Uterus (tissue), 3 donors: ENCODE measurements at regions not wholly inside any gene's neighbourhood (a gene's known extent, or its start where the extent isn't known, plus 50 kb on each side); places are given as distances from the start of the nearest gene placed in this dataset.
"Not testable (repeated sequence)": the region's sequence is repeated elsewhere in the genome, so short reads cannot be mapped to it uniquely, and the experiment has no call there.

Experiments
- DNase-seq, 2 donors: peaks; one replicate each; pipeline ENCODE4 v3.0.0-alpha.2; 2019 to 2020
- H3K27ac ChIP-seq, 2 donors: fragments of 200-600 bp; sonication (generic); 1 replicate in 1 of 2; 2 replicates in 1 of 2; pipeline ENCODE4 v1.5.1; 2016 to 2018
- H3K27me3 ChIP-seq, 2 donors: fragments of 200-600 bp; sonication (generic); one replicate each; pipeline ENCODE4 v1.5.1; 2018 to 2019; ENCODE audit warnings: control low read depth in 1 of 2
- H3K36me3 ChIP-seq, 2 donors: fragments of 200-600 bp; sonication (generic); one replicate each; pipeline ENCODE4 v1.5.1; 2019; ENCODE audit warnings: control low read depth in 1 of 2
- H3K4me1 ChIP-seq, 2 donors: fragments of 200-600 bp; sonication (generic); one replicate each; pipeline ENCODE4 v1.5.1; 2018 to 2019; ENCODE audit warnings: control low read depth in 1 of 2
- H3K4me3 ChIP-seq, 2 donors: fragments of 200-600 bp; sonication (generic); 1 replicate in 1 of 2; 2 replicates in 1 of 2; pipeline ENCODE4 v1.5.1; 2018 to 2019; ENCODE audit warnings: mild to moderate bottlenecking in 1 of 2
- H3K9me3 ChIP-seq, 2 donors: fragments of 200-600 bp; sonication (generic); one replicate each; pipeline ENCODE4 v1.5.1; 2019; ENCODE audit warnings: control low read depth in 1 of 2
- CTCF ChIP-seq, 4 experiments: fragments of 200-600 bp in 2 of 4; fragments of 450-650 bp in 2 of 4; sonication (generic) in 2 of 4; IDR thresholded peaks; one replicate each; pipeline ENCODE4 v1.5.1; 2016 to 2019; ENCODE audit warnings: antibody characterized with exemption in 4 of 4, mild to moderate bottlenecking in 2 of 4, moderate library complexity in 1 of 4
- POLR2A ChIP-seq, 2 donors: fragments of 450-650 bp; IDR thresholded peaks; one replicate each; pipeline ENCODE4 v1.6.1; 2016; ENCODE audit warnings: antibody characterized with exemption in 2 of 2, mild to moderate bottlenecking in 1 of 2, moderate library complexity in 1 of 2
- intact Hi-C: fragments of 100-400 bp; cut with DNase I; formaldehyde crosslinking; loops from one replicate; pipeline ENCODE4 v1.15.1; 2023; ENCODE audit warnings: low total_unique reads
- donor health status: DM: yes; HTN: yes; CAD: no.

- TF ChIP-seq POLR2A (IDR thresholded peaks at IDR 0.05) (no peak), CTCF (IDR thresholded peaks at IDR 0.05) (no peak)
- no peak for DNase-seq
- Histone ChIP-seq H3K27ac (no peak overlapping the region), H3K36me3 (no peaks in the 10 kb centered on the region), H3K27me3 (no peaks in the 10 kb centered on the region), H3K4me3 (no peak overlapping the region), H3K9me3 (no peaks in the 10 kb centered on the region), H3K4me1 (no peaks in the 10 kb centered on the region)
- intact Hi-C loops, result no loop called here
These were observed 59.4 kb upstream of the ATP1B1 start for GRCh38 chr1:169047074-169047473.

- TF ChIP-seq POLR2A (IDR thresholded peaks at IDR 0.05) (no peak), CTCF (IDR thresholded peaks at IDR 0.05) (no peak)
- Histone ChIP-seq H3K4me3 (no peak overlapping the region), H3K27ac (no peak overlapping the region), H3K4me1 (no peaks in the 10 kb centered on the region), H3K27me3 (no peaks in the 10 kb centered on the region), H3K9me3 (no peaks in the 10 kb centered on the region), H3K36me3 (no peaks in the 10 kb centered on the region)
- no peak for DNase-seq
- intact Hi-C loops, result no loop called here
These were observed 58.4 kb upstream of the ATP1B1 start for GRCh38 chr1:169048043-169048442.

- Histone ChIP-seq H3K4me3 (no peak overlapping the region), H3K36me3 (no peaks in the 10 kb centered on the region), H3K27ac (no peak overlapping the region), H3K9me3 (no peaks in the 10 kb centered on the region), H3K27me3 (no peaks in the 10 kb centered on the region), H3K4me1 (no peaks in the 10 kb centered on the region)
- no peak for TF ChIP-seq POLR2A (IDR thresholded peaks at IDR 0.05)
- no peak for TF ChIP-seq CTCF (IDR thresholded peaks at IDR 0.05)
- DNase-seq, result no peak
- intact Hi-C loops, result no loop called here
These were observed 57.1 kb upstream of the ATP1B1 start for GRCh38 chr1:169049258-169049938.

- no peaks in the 10 kb centered on the region for H3K36me3 ChIP-seq
- intact Hi-C loops, result no loop called here
- no peak for DNase-seq
These were observed 55.3 kb upstream of the ATP1B1 start for GRCh38 chr1:169051171-169051570.

GRCh38 chr1:169052171-169052570, 54.3 kb upstream of the ATP1B1 start:
- H3K9me3 ChIP-seq, DNase-seq, H3K4me1 ChIP-seq, H3K36me3 ChIP-seq, H3K27ac ChIP-seq, H3K4me3 ChIP-seq, intact Hi-C loops, H3K27me3 ChIP-seq: not testable (repeated sequence)

More at GRCh38 chr1:169051171-169051570, 55.3 kb upstream of the ATP1B1 start:
- Histone ChIP-seq H3K4me1 (no peaks in the 10 kb centered on the region), H3K9me3 (no peaks in the 10 kb centered on the region), H3K4me3 (no peak overlapping the region), H3K27ac (no peak overlapping the region), H3K27me3 (no peaks in the 10 kb centered on the region)
- TF ChIP-seq CTCF (IDR thresholded peaks at IDR 0.05), result no peak
- TF ChIP-seq POLR2A (IDR thresholded peaks at IDR 0.05), result no peak

GRCh38 chr1:169052727-169053126, 53.8 kb upstream of the ATP1B1 start:
- H3K27ac ChIP-seq, result no peak overlapping the region
- no peak for DNase-seq
- intact Hi-C loops, result no loop called here
- no peak for TF ChIP-seq POLR2A (IDR thresholded peaks at IDR 0.05)
- TF ChIP-seq CTCF (IDR thresholded peaks at IDR 0.05), result no peak
- H3K4me3 ChIP-seq, result no peak overlapping the region
- no peaks in the 10 kb centered on the region for H3K4me1 ChIP-seq
- no peaks in the 10 kb centered on the region for H3K9me3 ChIP-seq
- no peaks in the 10 kb centered on the region for H3K36me3 ChIP-seq
- H3K27me3 ChIP-seq, result no peaks in the 10 kb centered on the region
